ENCODE measurements at regions not wholly inside any gene's neighbourhood (a gene's known extent, or its start where the extent isn't known, plus 50 kb on each side); places are given as distances from the start of the nearest gene placed in this dataset.

- TF ChIP-seq CTCF (IDR thresholded peaks at IDR 0.05; ENCODE audit: insufficient read depth, low read length): no peak
- TF ChIP-seq REST (IDR thresholded peaks at IDR 0.05; ENCODE audit: insufficient replicate concordance, low read depth): no peak
These were observed 753.6 kb upstream of the TPTE start for GRCh38 chr21:9767592-9768375.

Data from HL-60 (cell line).